ENCODE measurements at regions not wholly inside any gene's neighbourhood (a gene's known extent, or its start where the extent isn't known, plus 50 kb on each side); places are given as distances from the start of the nearest gene placed in this dataset.
"Not testable (repeated sequence)": the region's sequence is repeated elsewhere in the genome, so short reads cannot be mapped to it uniquely, and the experiment has no call there.

GRCh38 chr15:30760633-30761032 lies 134.7 kb downstream of the ARHGAP11B start:
- DNase-seq (ENCODE audit: low read depth in 2 of 2) = not testable (repeated sequence)

- DNase-seq (ENCODE audit: low read depth in 2 of 2) = not testable (repeated sequence)
Measured at GRCh38 chr15:30761365-30761764, 135.4 kb downstream of the ARHGAP11B start.

- DNase-seq (ENCODE audit: low read depth in 2 of 2) = not testable (repeated sequence)
Measured at GRCh38 chr15:30769390-30770124, 134.2 kb upstream of the FAN1 start.

- DNase-seq (ENCODE audit: low read depth in 2 of 2) = no peak
Measured at GRCh38 chr15:30770759-30771158, 133.0 kb upstream of the FAN1 start.

- DNase-seq (ENCODE audit: low read depth in 2 of 2) = no peak
Measured at GRCh38 chr15:30783019-30783418, 120.7 kb upstream of the FAN1 start.

- no peak for DNase-seq (ENCODE audit: low read depth in 2 of 2)
Measured at GRCh38 chr15:30788595-30788994, 115.1 kb upstream of the FAN1 start.

- peak in 1 of 2 donors; percentile 11 for DNase-seq (ENCODE audit: low read depth in 2 of 2)
Measured at GRCh38 chr15:30791239-30792175, 112.2 kb upstream of the FAN1 start.

- DNase-seq (ENCODE audit: low read depth in 2 of 2) = not testable (repeated sequence)
Measured at GRCh38 chr15:30792843-30793242, 110.9 kb upstream of the FAN1 start.

GRCh38 chr15:30794388-30794787 lies 109.3 kb upstream of the FAN1 start:
- DNase-seq (ENCODE audit: low read depth in 2 of 2) = no peak

GRCh38 chr15:30799565-30799964 lies 104.2 kb upstream of the FAN1 start:
- DNase-seq (ENCODE audit: low read depth in 2 of 2) = not testable (repeated sequence)

GRCh38 chr15:30801140-30801895 lies 102.4 kb upstream of the FAN1 start:
- DNase-seq (ENCODE audit: low read depth in 2 of 2) = not testable (repeated sequence)

- DNase-seq (ENCODE audit: low read depth in 2 of 2) = not testable (repeated sequence)
Measured at GRCh38 chr15:30802001-30802400, 101.7 kb upstream of the FAN1 start.

- DNase-seq (ENCODE audit: low read depth in 2 of 2) = not testable (repeated sequence)
Measured at GRCh38 chr15:30803703-30804102, 100.0 kb upstream of the FAN1 start.

- no peak for DNase-seq (ENCODE audit: low read depth in 2 of 2)
Measured at GRCh38 chr15:30816430-30816829, 87.3 kb upstream of the FAN1 start.

GRCh38 chr15:30823068-30823813 lies 80.5 kb upstream of the FAN1 start:
- DNase-seq (ENCODE audit: low read depth in 2 of 2) = peak in 1 of 2 donors; percentile 25

- DNase-seq (ENCODE audit: low read depth in 2 of 2) = no peak
Measured at GRCh38 chr15:30824518-30825195, 79.1 kb upstream of the FAN1 start.

- DNase-seq (ENCODE audit: low read depth in 2 of 2) = no peak
Measured at GRCh38 chr15:30827625-30828303, 76.0 kb upstream of the FAN1 start.

GRCh38 chr15:30828304-30828639 lies 75.4 kb upstream of the FAN1 start:
- not testable (repeated sequence) for DNase-seq (ENCODE audit: low read depth in 2 of 2)

- no peak for DNase-seq (ENCODE audit: low read depth in 2 of 2)
Measured at GRCh38 chr15:30830961-30831360, 72.8 kb upstream of the FAN1 start.

- DNase-seq (ENCODE audit: low read depth in 2 of 2) = not testable (repeated sequence)
Measured at GRCh38 chr15:30833379-30833778, 70.3 kb upstream of the FAN1 start.
